Ovary (tissue), 7 donors: ENCODE measurements at regions not wholly inside any gene's neighbourhood (a gene's known extent, or its start where the extent isn't known, plus 50 kb on each side); places are given as distances from the start of the nearest gene placed in this dataset.

Experiments
- DNase-seq, 5 donors: peaks; one replicate each; pipeline ENCODE4 v3.0.0-alpha.2; 2019 to 2020
- H3K27ac ChIP-seq, 2 donors: fragments of 200-600 bp; one replicate each; pipeline versions ENCODE4 v1.5.1 to v1.8.0; 2019 to 2022
- H3K27me3 ChIP-seq: fragments of 200-600 bp; one replicate; pipeline ENCODE4 v1.8.0; 2022
- H3K36me3 ChIP-seq: fragments of 200-600 bp; sonication (generic); one replicate; pipeline ENCODE4 v1.5.1; 2019
- H3K4me1 ChIP-seq: one replicate; pipeline ENCODE4 v1.8.1; 2013; ENCODE audit warnings: mild to moderate bottlenecking, moderate library complexity; ENCODE audit not compliant: insufficient read depth
- H3K4me3 ChIP-seq: fragments of 200-600 bp; sonication (generic); one replicate; pipeline ENCODE4 v1.5.1; 2017
- H3K9me3 ChIP-seq, 2 donors: fragments of 200-600 bp in 1 of 2; sonication (generic) in 1 of 2; one replicate each; pipeline versions ENCODE4 v1.5.1 to v1.8.1; 2013 to 2019; ENCODE audit warnings: mild to moderate bottlenecking in 1 of 2, moderate library complexity in 1 of 2
- EP300 ChIP-seq: sonication (generic); formaldehyde crosslinking; IDR thresholded peaks from one replicate; pipeline ENCODE4 v1.6.1; 2017; ENCODE audit warnings: antibody characterized with exemption
- POLR2A ChIP-seq: fragments of 450-650 bp; IDR thresholded peaks from one replicate; pipeline ENCODE4 v1.6.1; 2017; ENCODE audit warnings: antibody characterized with exemption, mild to moderate bottlenecking, moderate library complexity
- WGBS, 3 donors: extraction: QIAGEN DNeasy Blood & Tissue Kit in 1 of 3; methylation state at CpG; one replicate each; pipeline versions ENCODE4 v1.1.5 to v1.1.7; 2013 to 2017; 5-methylcytosine and 5-hydroxymethylcytosine counted together
- intact Hi-C, 4 donors: fragments of 100-400 bp; cut with DNase I; formaldehyde crosslinking; loops; one replicate each; pipeline versions ENCODE4 v1.11.0 to v1.15.1; 2022 to 2023
- TF ChIP-seq, protein P1 (sequence below), 3 donors: fragments of 450-650 bp in 2 of 3; fragments of 200-600 bp in 1 of 3; IDR thresholded peaks; one replicate each; pipeline versions ENCODE4 v1.5.1 to v1.8.0; 2016 to 2022; ENCODE audit warnings: antibody characterized with exemption in 3 of 3, mild to moderate bottlenecking in 1 of 3
- donor health status: DM: no; HTN: no; CAD: no; lungs with moderate emphysema.
- donor health status: DM: no; HTN: no; CAD: no.
- donor health status: Bipolar disorder and iron deficiency.
- donor health status: DM: no; HTN: no; CAD: no.
- donor health status: DM: yes; HTN: yes; CAD: no.

- WGBS, 3 donors, result 53 to 76% (median 64%) methylated on average over 1 of the region's 1 CpG
- Histone ChIP-seq H3K36me3 (no peaks in the 10 kb centered on the region), H3K27me3 (no peaks in the 10 kb centered on the region), H3K4me3 (no peak overlapping the region), H3K4me1 (no peaks in the 10 kb centered on the region), H3K9me3 (no peaks in the 10 kb centered on the region), H3K27ac (no peak overlapping the region)
- no peak for DNase-seq
- intact Hi-C loops, result no loop called here
- TF ChIP-seq EP300, result no peak
- TF ChIP-seq, protein P1, sequence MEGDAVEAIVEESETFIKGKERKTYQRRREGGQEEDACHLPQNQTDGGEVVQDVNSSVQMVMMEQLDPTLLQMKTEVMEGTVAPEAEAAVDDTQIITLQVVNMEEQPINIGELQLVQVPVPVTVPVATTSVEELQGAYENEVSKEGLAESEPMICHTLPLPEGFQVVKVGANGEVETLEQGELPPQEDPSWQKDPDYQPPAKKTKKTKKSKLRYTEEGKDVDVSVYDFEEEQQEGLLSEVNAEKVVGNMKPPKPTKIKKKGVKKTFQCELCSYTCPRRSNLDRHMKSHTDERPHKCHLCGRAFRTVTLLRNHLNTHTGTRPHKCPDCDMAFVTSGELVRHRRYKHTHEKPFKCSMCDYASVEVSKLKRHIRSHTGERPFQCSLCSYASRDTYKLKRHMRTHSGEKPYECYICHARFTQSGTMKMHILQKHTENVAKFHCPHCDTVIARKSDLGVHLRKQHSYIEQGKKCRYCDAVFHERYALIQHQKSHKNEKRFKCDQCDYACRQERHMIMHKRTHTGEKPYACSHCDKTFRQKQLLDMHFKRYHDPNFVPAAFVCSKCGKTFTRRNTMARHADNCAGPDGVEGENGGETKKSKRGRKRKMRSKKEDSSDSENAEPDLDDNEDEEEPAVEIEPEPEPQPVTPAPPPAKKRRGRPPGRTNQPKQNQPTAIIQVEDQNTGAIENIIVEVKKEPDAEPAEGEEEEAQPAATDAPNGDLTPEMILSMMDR (IDR thresholded peaks at IDR 0.05), result no peak
- TF ChIP-seq POLR2A, result no peak
These were observed 754.2 kb downstream of the SORCS1 start for GRCh38 chr10:106410331-106410730.

GRCh38 chr10:106405141-106405540 lies 759.4 kb downstream of the SORCS1 start:
- H3K9me3 ChIP-seq, result no peaks in the 10 kb centered on the region
- H3K36me3 ChIP-seq, result no peaks in the 10 kb centered on the region
- intact Hi-C loops, result no loop called here
- DNase-seq, result no peak
- no peak overlapping the region for H3K27ac ChIP-seq
- no peaks in the 10 kb centered on the region for H3K27me3 ChIP-seq
- TF ChIP-seq, protein P1 (IDR thresholded peaks at IDR 0.05), result no peak
- TF ChIP-seq POLR2A, result no peak
- no peak for TF ChIP-seq EP300
- H3K4me1 ChIP-seq, result no peaks in the 10 kb centered on the region
- WGBS, 3 donors, result 49 to 56% (median 53%) methylated on average over 4 of the region's 4 CpGs
- no peak overlapping the region for H3K4me3 ChIP-seq

DNA sequence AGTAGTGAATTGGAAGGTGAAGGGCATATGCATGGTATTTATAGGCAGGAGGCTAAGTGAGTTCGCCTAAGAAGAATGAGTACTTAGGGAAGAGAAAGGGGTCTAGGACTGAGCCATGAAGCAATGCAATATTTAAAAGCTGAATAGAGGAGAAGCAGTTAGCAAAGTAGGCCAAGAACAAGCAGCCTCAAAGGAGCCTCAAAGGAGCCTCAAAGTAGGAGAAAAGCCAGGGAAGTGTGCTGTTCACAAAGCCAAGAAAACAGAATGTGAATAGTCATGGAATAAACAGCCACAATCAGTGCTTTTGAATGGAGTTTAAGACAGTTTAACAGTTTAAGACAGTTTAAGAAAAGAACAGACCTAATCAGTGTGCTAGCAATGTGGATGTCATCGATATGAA lies 762.0 kb downstream of the SORCS1 start:
- TF ChIP-seq, protein P1 (IDR thresholded peaks at IDR 0.05), result no peak
- TF ChIP-seq EP300, result no peak
- TF ChIP-seq POLR2A, result no peak
- Histone ChIP-seq H3K4me3 (no peak overlapping the region), H3K4me1 (no peaks in the 10 kb centered on the region), H3K27me3 (no peaks in the 10 kb centered on the region), H3K27ac (no peak overlapping the region), H3K9me3 (no peaks in the 10 kb centered on the region), H3K36me3 (no peaks in the 10 kb centered on the region)
- intact Hi-C loops, result no loop called here
- DNase-seq, result no peak
- WGBS, 3 donors, result 89 to 91% (median 90%) methylated on average over 2 of the region's 2 CpGs

GRCh38 chr10:106401967-106402366 lies 762.5 kb downstream of the SORCS1 start:
- no peak overlapping the region for H3K27ac ChIP-seq
- intact Hi-C loops, result no loop called here
- TF ChIP-seq, protein P1 (IDR thresholded peaks at IDR 0.05), result no peak
- TF ChIP-seq EP300 (no peak), POLR2A (no peak)
- no peak for DNase-seq
- no peaks in the 10 kb centered on the region for H3K4me1 ChIP-seq
- H3K36me3 ChIP-seq, result no peaks in the 10 kb centered on the region
- no peaks in the 10 kb centered on the region for H3K27me3 ChIP-seq
- no peaks in the 10 kb centered on the region for H3K9me3 ChIP-seq
- no peak overlapping the region for H3K4me3 ChIP-seq

DNA sequence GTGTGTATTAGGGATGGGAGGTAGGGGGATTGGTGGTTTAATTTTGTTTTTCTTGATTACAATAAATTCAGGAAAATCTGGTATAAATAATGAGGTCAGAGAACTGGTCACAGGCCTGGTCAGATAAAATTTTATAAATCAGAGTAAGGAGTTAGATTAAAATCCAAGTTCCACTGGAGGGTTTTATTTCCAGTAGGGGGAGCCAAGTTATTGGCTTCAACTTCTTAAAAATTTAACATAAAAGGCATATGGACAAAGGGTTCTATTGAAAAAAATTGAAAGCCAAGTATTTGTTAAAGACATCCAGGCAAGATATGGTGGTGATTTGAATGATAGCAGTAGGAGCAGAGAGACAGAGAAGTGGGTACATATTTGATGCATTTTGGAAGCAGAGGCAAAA lies 763.3 kb downstream of the SORCS1 start:
- intact Hi-C loops, result no loop called here
- Histone ChIP-seq H3K4me3 (no peak overlapping the region), H3K36me3 (no peaks in the 10 kb centered on the region), H3K4me1 (no peaks in the 10 kb centered on the region), H3K9me3 (no peaks in the 10 kb centered on the region), H3K27ac (no peak overlapping the region), H3K27me3 (no peaks in the 10 kb centered on the region)
- DNase-seq, result no peak
- TF ChIP-seq EP300 (no peak), POLR2A (no peak)
- TF ChIP-seq, protein P1 (IDR thresholded peaks at IDR 0.05), result no peak
